ENCODE measurements at regions not wholly inside any gene's neighbourhood (a gene's known extent, or its start where the extent isn't known, plus 50 kb on each side); places are given as distances from the start of the nearest gene placed in this dataset.
A peak's percentile ranks its signal among the peaks of the same experiment; 100 is the strongest.

DNA sequence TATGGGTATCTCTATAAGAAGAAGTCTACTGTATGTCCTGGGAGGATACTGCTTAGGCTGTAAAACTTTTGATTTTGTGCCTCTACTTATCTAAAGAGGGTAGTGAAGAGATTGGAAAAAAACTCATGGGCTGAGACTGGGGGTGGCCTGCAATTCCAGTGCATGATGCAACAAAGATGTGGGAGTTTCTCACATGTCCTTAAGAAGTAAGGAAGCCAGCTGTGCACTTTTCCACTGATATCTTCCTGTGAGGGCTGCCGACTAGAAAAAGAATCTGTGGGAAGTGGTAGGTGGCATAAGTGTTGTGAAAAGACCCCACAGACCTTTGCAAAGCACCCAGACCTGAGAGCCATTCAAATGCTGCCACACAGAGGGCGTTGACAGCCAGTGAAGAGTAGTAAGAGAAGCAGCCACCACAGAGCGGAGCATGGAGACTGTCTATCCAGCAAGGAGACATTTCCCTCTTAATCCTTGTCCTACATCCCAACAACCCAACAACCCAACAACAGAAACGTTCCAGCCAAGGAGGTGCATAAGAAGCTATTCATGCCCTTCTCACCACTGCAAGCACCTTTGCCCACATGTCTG lies 65.1 kb downstream of the PFDN4 start:
- peak in 3 of 4 experiments; percentile 4 to 23 (median 20) for DNase-seq

GRCh38 chr20:54275359-54276111 lies 67.6 kb downstream of the PFDN4 start:
- no peak for DNase-seq

DNA sequence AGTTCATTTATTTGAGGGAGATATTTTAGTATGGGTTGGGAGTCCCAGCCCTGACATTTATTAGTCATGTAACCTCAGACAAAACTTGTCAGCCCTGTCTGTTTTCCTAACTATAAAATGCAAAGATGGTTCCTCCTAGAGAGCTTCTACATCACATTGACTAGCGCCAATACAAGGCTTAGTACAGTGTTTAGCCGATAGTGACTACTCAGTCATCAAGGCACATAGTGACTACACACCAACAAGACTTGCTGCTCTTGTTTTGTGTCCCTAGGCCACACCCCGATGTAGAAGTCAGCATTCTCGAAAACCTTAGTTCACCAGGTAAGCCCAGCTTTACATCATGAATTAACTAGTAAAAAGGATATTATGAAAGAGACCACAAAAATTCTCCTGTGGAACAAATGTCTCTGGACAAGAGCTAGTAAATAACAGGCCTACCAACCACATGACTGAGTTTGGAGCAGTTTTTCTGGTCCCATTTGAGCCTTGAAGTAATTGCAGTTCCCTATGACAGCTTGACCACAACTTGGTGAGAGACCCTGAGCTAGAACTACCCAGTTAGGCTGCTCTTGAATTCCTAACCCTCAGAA lies 68.8 kb downstream of the PFDN4 start:
- DNase-seq = no peak

GRCh38 chr20:54278262-54278661 lies 70.4 kb downstream of the PFDN4 start:
- DNase-seq = no peak

DNA sequence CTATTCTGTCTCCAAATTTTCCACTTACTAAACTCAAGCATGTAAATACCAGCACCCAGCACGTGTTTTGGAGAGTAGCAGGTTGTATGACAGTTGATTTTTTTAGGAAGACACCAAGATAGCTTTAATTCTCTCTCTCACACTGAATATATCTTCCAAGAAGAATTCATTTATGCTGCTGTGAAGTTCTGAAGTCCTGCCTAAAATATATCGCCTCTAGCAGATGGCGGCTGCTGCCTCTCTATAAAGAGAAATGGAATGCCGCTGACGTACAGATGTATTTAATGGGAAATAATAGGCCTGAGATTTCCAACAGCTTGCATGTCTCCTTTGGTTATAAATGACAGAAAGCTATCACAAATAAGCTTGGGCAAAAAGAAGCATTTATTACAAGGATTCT lies 74.7 kb downstream of the PFDN4 start:
- DNase-seq = no peak

- no peak for DNase-seq
Measured at GRCh38 chr20:54283253-54283652, 75.4 kb downstream of the PFDN4 start.

DNA sequence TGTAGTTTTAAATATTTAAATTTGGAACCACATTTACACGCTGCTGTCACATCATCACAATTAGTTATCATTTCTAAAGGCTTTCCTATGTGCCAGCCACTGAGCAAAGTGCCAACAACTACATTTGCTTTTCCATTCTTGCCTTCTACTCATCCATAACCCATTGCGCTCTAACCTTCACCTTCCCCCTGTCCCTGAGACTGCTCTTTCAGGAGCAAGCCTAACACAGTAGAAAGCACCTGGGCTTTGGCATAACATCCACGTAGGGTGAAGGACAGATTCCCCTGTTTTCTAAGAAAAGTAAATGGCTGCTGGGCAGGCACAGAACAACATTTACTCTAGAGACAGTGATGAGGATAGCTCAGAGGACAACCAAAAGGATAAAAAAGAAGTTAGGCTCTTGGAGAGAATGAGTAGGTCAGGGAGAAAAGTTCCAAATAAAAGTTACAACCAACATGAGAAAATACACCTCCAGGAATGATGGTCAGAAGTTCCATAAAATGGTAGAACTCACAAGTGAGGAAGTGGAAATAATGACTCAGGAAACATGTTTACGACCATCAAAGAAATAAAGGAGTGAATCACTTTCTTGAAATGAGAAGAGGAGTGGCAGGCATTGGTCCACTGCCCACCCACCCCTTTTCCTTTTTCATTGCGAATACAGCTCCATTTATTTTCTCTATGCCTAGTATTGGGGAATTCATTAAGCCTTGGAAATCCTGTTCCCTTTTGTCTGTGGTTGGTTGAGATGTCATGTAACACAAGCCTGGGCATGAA lies 77.2 kb downstream of the PFDN4 start:
- DNase-seq = no peak

- DNase-seq = no peak
Measured at GRCh38 chr20:54290636-54291035, 82.7 kb downstream of the PFDN4 start.

DNA sequence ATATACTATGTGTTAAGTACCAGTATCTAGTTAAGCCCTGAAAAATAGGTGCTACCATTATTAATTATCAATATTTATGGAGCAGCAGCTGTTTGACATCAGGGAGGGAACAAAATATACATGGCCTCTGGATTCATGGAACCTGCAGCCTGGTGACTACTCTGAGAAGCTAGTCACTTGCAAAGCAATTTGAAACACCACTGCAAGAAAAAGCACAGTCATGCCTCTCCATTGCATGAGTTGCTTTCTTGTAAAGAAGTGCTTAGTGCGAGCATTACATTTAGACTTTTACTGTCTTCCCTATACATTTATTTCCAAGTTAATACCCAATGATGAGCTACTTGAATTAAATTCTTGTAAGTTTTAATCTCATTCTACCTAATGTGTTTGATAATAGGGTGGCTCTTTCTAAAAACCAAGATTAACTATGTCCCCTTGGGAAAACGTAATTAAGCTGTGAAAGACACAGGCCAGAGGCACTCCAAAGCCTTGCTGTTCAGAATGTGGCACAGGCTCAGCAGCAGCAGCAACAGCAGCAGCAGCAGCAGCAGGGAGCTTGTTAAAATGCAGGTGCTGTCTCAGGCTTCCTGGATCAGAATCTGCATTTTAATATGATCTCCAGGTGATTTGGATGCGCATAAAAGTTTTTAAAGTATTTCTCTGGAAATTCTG lies 83.6 kb downstream of the PFDN4 start:
- DNase-seq = no peak

DNA sequence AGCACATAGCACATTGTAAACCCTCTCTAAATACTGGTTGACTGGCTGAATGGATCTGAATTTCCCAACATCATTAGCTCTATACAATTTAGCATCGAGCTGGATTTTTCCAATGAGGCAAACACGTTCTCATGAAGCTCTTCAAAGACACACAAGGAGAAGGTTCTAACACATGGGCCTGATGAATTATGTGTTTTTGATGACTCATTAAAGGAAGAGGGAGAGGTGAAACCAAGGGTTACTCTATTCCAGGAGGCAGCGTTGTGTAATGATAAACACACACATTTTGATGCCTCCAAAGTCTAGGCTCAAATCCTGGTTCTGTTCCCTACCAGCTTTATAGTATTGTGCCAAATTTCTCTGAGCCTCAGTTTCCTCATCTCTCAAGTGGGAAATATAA lies 84.3 kb downstream of the PFDN4 start:
- no peak for DNase-seq

DNA sequence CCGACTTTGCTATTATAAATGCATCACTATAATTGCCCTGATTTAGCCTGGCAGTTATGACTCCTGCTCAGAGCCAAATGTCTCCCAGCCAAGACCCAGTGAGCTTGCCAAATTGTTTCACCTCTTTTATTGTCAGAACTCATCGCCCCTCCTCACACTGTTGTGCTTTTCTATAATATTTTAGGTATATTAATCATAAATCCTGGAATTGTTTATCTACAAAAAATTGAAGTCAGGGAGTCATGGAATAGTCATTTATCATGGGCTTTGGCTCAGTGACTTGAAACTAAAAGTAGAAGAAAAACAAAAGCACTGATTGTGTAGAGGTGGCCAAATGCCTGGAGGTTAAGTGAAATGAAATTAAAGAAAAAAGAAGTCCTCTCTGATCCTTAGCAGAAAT lies 85.6 kb downstream of the PFDN4 start:
- DNase-seq = no peak

DNA sequence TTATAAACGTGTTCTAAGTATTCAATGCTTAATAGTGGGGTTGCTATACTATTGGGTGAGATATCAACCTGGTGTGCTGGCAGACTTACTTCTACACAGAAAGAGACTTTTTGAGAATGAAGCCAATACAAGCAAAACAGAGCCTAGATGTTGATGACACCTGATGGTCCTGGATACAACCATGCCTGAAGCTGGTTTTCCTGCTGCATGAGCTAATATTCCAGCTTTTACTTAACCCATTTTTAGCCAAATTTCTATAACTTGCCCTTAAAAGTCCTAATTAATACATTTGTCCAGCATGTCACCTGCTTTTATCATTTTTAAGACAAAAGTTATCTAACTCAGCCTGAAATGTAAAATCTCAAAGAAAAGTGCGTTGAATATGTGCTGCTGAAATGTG lies 86.2 kb downstream of the PFDN4 start:
- no peak for DNase-seq

DNA sequence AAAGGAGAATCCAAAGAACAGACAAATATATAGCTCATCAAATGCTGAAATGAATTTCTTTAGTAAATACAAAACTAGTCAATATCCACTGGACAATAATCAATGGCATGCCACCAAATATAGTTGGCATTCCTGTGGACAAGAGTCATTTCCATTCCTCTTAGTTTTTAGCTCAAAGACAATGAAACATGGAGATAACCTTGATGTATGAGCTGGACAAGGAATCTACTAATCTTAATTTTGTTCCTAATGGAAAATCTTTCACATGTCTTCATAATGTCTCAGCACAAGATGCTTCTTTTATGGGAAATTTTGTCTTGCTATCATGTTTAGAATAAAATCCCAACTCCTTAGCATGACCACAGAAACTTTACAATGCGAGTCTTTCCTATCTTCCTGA lies 87.8 kb downstream of the PFDN4 start:
- no peak for DNase-seq

DNA sequence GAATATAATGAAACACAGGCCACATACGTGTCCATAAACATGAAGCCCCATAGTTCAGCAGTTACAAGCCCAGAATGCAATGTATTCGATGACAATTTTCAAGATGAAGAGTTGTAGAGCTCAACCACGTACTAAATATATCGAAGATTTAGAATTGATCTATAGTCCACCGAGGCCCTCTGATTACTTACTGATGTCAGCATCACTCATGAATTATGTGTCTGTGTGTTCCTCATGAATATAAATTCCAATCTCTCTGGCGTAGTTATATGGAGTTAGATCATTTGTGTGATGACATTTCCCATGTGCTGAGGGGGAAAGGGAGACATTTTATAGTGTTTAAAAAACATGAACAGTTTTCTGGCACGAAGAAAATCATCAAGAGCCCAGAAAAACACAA lies 97.5 kb downstream of the PFDN4 start:
- DNase-seq = no peak

DNA sequence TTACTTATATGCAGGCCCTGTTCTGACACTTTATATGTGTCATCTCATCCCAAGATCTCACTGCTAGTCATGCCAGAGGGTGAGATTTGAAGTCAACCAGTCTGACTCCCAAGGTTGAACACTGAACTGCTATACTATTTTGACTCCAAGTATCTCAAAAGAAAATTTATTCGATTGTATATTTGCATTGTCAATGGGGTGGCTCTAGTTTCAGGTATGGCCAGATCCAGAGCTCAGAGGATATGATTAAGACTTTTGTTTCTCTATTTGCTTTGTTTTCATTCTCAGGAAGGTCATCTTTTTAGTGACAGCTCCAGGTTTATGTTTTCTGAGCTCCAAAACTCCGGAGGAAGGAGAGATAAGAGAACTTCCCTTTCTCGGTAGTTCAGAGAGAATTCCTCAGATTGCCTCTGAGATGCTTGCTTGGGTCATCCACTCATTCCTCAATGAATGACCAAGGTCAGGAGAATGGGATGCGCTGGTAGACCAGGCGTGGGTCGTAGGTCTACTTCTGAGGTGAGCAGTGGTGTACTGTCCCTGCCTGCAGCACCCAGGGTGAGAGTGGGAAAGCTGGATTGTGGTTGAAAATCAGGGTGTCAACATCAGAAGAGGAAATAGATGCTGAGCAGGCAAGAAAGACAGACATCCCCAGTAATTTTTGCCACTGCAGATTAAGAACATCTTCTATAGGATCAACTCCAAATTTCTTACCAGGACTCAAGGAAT lies 99.3 kb downstream of the PFDN4 start:
- no peak for DNase-seq

GRCh38 chr20:54308804-54309203 lies 100.9 kb downstream of the PFDN4 start:
- no peak for DNase-seq

DNA sequence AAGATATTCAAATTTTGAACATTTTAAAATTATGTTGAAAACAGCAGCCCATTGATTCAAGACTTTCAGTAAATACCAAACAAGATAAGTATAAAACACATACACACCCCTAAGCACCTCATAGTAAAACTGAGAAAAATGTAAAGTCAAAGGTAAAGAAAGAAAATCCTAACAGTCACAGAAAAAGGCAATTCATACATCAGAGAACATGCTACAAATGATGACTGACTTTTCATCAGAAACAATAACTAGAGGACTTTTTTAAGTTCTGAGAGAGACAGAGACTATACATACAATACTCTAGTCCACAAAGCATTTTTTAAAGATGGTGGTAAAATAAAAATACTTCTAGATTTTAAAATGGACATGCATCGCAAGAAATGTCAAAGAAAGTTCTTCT lies 111.0 kb downstream of the PFDN4 start:
- DNase-seq = no peak

- no peak for DNase-seq
Measured at GRCh38 chr20:54320148-54320607, 112.3 kb downstream of the PFDN4 start.

GRCh38 chr20:54321352-54322087 lies 113.6 kb downstream of the PFDN4 start:
- DNase-seq = no peak

- DNase-seq = no peak
Measured at GRCh38 chr20:54323227-54323734, 115.4 kb downstream of the PFDN4 start.

DNA sequence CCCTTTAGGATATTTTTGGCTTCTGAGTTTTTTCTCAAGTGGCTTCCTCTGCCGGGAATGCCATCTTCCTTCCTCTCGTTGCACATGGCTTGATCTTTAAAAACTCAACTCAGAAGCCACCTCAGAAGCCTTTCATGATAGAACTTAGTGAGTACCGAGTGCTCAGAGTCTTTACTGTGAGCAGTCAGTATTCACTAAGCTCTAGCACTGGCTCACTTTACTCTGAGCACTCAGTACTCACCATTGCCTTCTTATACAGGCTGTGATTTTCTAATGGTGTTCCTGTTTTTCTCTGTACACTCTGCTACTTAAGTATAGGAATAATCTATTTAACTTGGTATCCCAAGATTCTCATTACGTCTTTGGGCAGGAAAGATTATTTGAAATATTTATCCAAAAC lies 116.2 kb downstream of the PFDN4 start:
- no peak for DNase-seq

Data from suppressor macrophage (primary cell).